ENCODE measurements at regions not wholly inside any gene's neighbourhood (a gene's known extent, or its start where the extent isn't known, plus 50 kb on each side); places are given as distances from the start of the nearest gene placed in this dataset.

- Histone ChIP-seq H3K9me3 (no peaks in the 10 kb centered on the region), H3K4me1 (peaks cover 19 to 98% (median 77%) of the 10 kb centered on the region in 12 donors), H3K36me3 (no peaks in the 10 kb centered on the region), H3K4me3 (no peak overlapping the region), H3K27me3 (no peaks in the 10 kb centered on the region), H3K27ac (peak overlapping the region in 1 of 12 donors; percentile 2)
- ATAC-seq, result peak in 1 of 4 donors; percentile 14
- DNase-seq, result no peak
- intact Hi-C loops (cut with DNase I), result loop anchor here in 2 of 10 donors (5.0 to 10.0 kb wide), 2 partner anchors 45 to 318 kb away; no protein-coding TSS in a partner anchor
- TF ChIP-seq POLR2A (IDR thresholded peaks at IDR 0.05) (no peak), CTCF (IDR thresholded peaks at IDR 0.05) (no peak)
- 79 to 87% (median 80%) methylated on average over 4 of the region's 4 CpGs for WGBS, 4 donors
Observed at GRCh38 chr2:134202371-134202770, 51.5 kb upstream of the MGAT5 start.

- intact Hi-C loops (cut with DNase I), result loop anchor here in 2 of 10 donors (5.0 to 10.0 kb wide), 2 partner anchors 44 to 318 kb away; no protein-coding TSS in a partner anchor
- peaks cover 11 to 98% (median 78%) of the 10 kb centered on the region in 12 donors for H3K4me1 ChIP-seq
- ATAC-seq (no peak), DNase-seq (no peak)
- TF ChIP-seq CTCF (IDR thresholded peaks at IDR 0.05), result no peak
- no peak for TF ChIP-seq POLR2A (IDR thresholded peaks at IDR 0.05)
- no peaks in the 10 kb centered on the region for H3K27me3 ChIP-seq
- H3K9me3 ChIP-seq, result no peaks in the 10 kb centered on the region
- no peak overlapping the region for H3K4me3 ChIP-seq
- no peak overlapping the region for H3K27ac ChIP-seq
- no peaks in the 10 kb centered on the region for H3K36me3 ChIP-seq
Observed at GRCh38 chr2:134203175-134203574, 50.7 kb upstream of the MGAT5 start.

Small RNAs in the stretch of these regions (microRNA-seq; reads per million reads assigned to microRNA genes)
- gene MIR3679, result 5.4 to 29.9 (median 13.8) reads per million in 4 donors
